Gastrocnemius medialis (tissue), 4 donors: ENCODE measurements at regions not wholly inside any gene's neighbourhood (a gene's known extent, or its start where the extent isn't known, plus 50 kb on each side); places are given as distances from the start of the nearest gene placed in this dataset.
A peak's percentile ranks its signal among the peaks of the same experiment; 100 is the strongest.

ENCODE experiments used
- ATAC-seq, 2 donors: fragments of 150-250 bp; one replicate each; pipeline ENCODE4 v1.9.1; 2016
- DNase-seq, 2 donors: peaks; one replicate each; pipeline ENCODE4 v3.0.0-alpha.2; 2019
- H3K27ac ChIP-seq, 4 donors: fragments of 200-600 bp; sonication (generic); 1 replicate in 1 of 4; 2 replicates in 3 of 4; pipeline ENCODE4 v1.5.1; 2016 to 2018; ENCODE audit warnings: mild to moderate bottlenecking in 2 of 4, moderate library complexity in 1 of 4
- H3K27me3 ChIP-seq, 3 donors: fragments of 200-600 bp; sonication (generic) in 2 of 3; 1 replicate in 1 of 3; 2 replicates in 2 of 3; pipeline versions ENCODE4 v1.5.1 to v1.6.0; 2016 to 2019; ENCODE audit warnings: mild to moderate bottlenecking in 1 of 3, moderate library complexity in 1 of 3
- H3K36me3 ChIP-seq, 2 donors: fragments of 200-600 bp; sonication (generic) in 1 of 2; one replicate each; pipeline ENCODE4 v1.5.1; 2017 to 2018
- H3K4me1 ChIP-seq, 2 donors: fragments of 200-600 bp; sonication (generic) in 1 of 2; one replicate each; pipeline ENCODE4 v1.5.1; 2016 to 2017; ENCODE audit warnings: mild to moderate bottlenecking in 2 of 2
- H3K4me3 ChIP-seq, 4 donors: fragments of 200-600 bp; sonication (generic) in 3 of 4; 1 replicate in 1 of 4; 2 replicates in 3 of 4; pipeline ENCODE4 v1.5.1; 2016 to 2019; ENCODE audit warnings: mild to moderate bottlenecking in 2 of 4
- H3K9me3 ChIP-seq, 3 donors: fragments of 200-600 bp; sonication (generic) in 2 of 3; 1 replicate in 1 of 3; 2 replicates in 2 of 3; pipeline ENCODE4 v1.5.1; 2016 to 2019
- CTCF ChIP-seq, 5 experiments: fragments of 450-650 bp in 3 of 5; fragments of 200-600 bp in 2 of 5; sonication (generic) in 2 of 5; IDR thresholded peaks in 4 of 5; conservative IDR thresholded peaks in 1 of 5; 1 replicate in 4 of 5; 2 replicates in 1 of 5; pipeline ENCODE4 v1.5.1; 2016 to 2019; ENCODE audit warnings: antibody characterized with exemption in 5 of 5, mild to moderate bottlenecking in 3 of 5, moderate library complexity in 3 of 5
- POLR2A ChIP-seq, 2 donors: fragments of 450-650 bp; IDR thresholded peaks; one replicate each; pipeline ENCODE4 v1.6.1; 2017; ENCODE audit warnings: antibody characterized with exemption in 2 of 2, mild to moderate bottlenecking in 2 of 2, moderate library complexity in 2 of 2
- in situ Hi-C, 4 donors: fragments of 200-750 bp; cut with MboI; loops; one replicate each; pipeline versions ENCODE4 v1.15.0 to v1.8.0; 2017; ENCODE audit warnings: low sequenced_read_pairs in 4 of 4
- intact Hi-C: fragments of 100-400 bp; cut with DNase I; formaldehyde crosslinking; loops from one replicate; pipeline ENCODE4 v1.15.1; 2023; ENCODE audit warnings: low total_unique reads

- no peaks in the 10 kb centered on the region for H3K36me3 ChIP-seq
- peak overlapping the region; percentile 58 to 69 (median 64) for H3K27ac ChIP-seq
- DNase-seq (peak; percentile 59 to 81), ATAC-seq (peak; percentile 77 to 90)
- TF ChIP-seq POLR2A (IDR thresholded peaks at IDR 0.05) (no peak), CTCF (IDR thresholded peaks at IDR 0.05 in 4 of 5, conservative IDR thresholded peaks at IDR 0.05 in 1 of 5) (peak; percentile 60 to 80 (median 68))
- H3K4me3 ChIP-seq = peak overlapping the region in 3 of 4 donors; percentile 3 to 23 (median 7)
- intact Hi-C loops (loop anchor here (1.0 to 2.0 kb wide), 4 partner anchors 39 to 220 kb away; partner anchors contain the start of gene KLF13), in situ Hi-C loops (loop anchor here in 3 of 4 donors (10.0 to 25.0 kb wide), 4 partner anchors 71 to 223 kb away; no protein-coding TSS in a partner anchor)
- no peaks in the 10 kb centered on the region for H3K27me3 ChIP-seq
- no peaks in the 10 kb centered on the region for H3K9me3 ChIP-seq
- peaks cover 13 to 14% of the 10 kb centered on the region in 2 donors for H3K4me1 ChIP-seq
Measured at GRCh38 chr15:31435261-31435911, 108.8 kb downstream of the KLF13 start.

GRCh38 chr15:31435912-31436628 lies 109.4 kb downstream of the KLF13 start:
- Histone ChIP-seq H3K36me3 (no peaks in the 10 kb centered on the region), H3K4me1 (peaks cover 14 to 17% of the 10 kb centered on the region in 2 donors), H3K27me3 (no peaks in the 10 kb centered on the region), H3K9me3 (no peaks in the 10 kb centered on the region), H3K4me3 (no peak overlapping the region), H3K27ac (peak overlapping the region; percentile 58 to 69 (median 64))
- intact Hi-C loops (loop anchor here (1.0 to 2.0 kb wide), 4 partner anchors 39 to 221 kb away; partner anchors contain the start of gene KLF13), in situ Hi-C loops (loop anchor here in 3 of 4 donors (10.0 to 25.0 kb wide), 4 partner anchors 71 to 224 kb away; no protein-coding TSS in a partner anchor)
- peak in 1 of 2 donors; percentile 54 for DNase-seq
- ATAC-seq = peak in 1 of 2 donors; percentile 34
- no peak for TF ChIP-seq POLR2A (IDR thresholded peaks at IDR 0.05)
- TF ChIP-seq CTCF (IDR thresholded peaks at IDR 0.05 in 4 of 5, conservative IDR thresholded peaks at IDR 0.05 in 1 of 5) = no peak

- intact Hi-C loops (no loop called here), in situ Hi-C loops (loop anchor here in 3 of 4 donors (10.0 to 25.0 kb wide), 4 partner anchors 73 to 225 kb away; no protein-coding TSS in a partner anchor)
- Histone ChIP-seq H3K4me1 (peaks cover 14 to 26% of the 10 kb centered on the region in 2 donors), H3K27ac (no peak overlapping the region), H3K9me3 (no peaks in the 10 kb centered on the region), H3K4me3 (no peak overlapping the region), H3K36me3 (no peaks in the 10 kb centered on the region), H3K27me3 (no peaks in the 10 kb centered on the region)
- TF ChIP-seq POLR2A (IDR thresholded peaks at IDR 0.05) (no peak), CTCF (IDR thresholded peaks at IDR 0.05 in 4 of 5, conservative IDR thresholded peaks at IDR 0.05 in 1 of 5) (no peak)
- ATAC-seq (no peak), DNase-seq (no peak)
Measured at GRCh38 chr15:31437686-31438085, 111.1 kb downstream of the KLF13 start.

- no peak for ATAC-seq
- intact Hi-C loops (no loop called here), in situ Hi-C loops (loop anchor here in 3 of 4 donors (10.0 to 25.0 kb wide), 4 partner anchors 74 to 226 kb away; no protein-coding TSS in a partner anchor)
- no peaks in the 10 kb centered on the region for H3K9me3 ChIP-seq
- no peak overlapping the region for H3K4me3 ChIP-seq
- no peaks in the 10 kb centered on the region for H3K36me3 ChIP-seq
- no peak for TF ChIP-seq CTCF (IDR thresholded peaks at IDR 0.05 in 4 of 5, conservative IDR thresholded peaks at IDR 0.05 in 1 of 5)
- TF ChIP-seq POLR2A (IDR thresholded peaks at IDR 0.05) = no peak
- H3K27me3 ChIP-seq = no peaks in the 10 kb centered on the region
- DNase-seq = no peak
- H3K4me1 ChIP-seq = peaks cover 17 to 26% of the 10 kb centered on the region in 2 donors
- H3K27ac ChIP-seq = no peak overlapping the region
Measured at GRCh38 chr15:31438601-31439265, 112.1 kb downstream of the KLF13 start.
